ENCODE measurements at regions not wholly inside any gene's neighbourhood (a gene's known extent, or its start where the extent isn't known, plus 50 kb on each side); places are given as distances from the start of the nearest gene placed in this dataset.
"Not testable (repeated sequence)": the region's sequence is repeated elsewhere in the genome, so short reads cannot be mapped to it uniquely, and the experiment has no call there.

GRCh38 chr16:32003819-32004218, 130.2 kb downstream of the ZNF267 start:
- H2BK20ac ChIP-seq (ENCODE audit: low read length); H3K18ac ChIP-seq (ENCODE audit: extremely low read depth, low read length); H2BK120ac ChIP-seq (replicated peaks; ENCODE audit: low read depth, low read length); CTCF ChIA-PET (ENCODE audit: partially characterized antibody); H3K27me3 ChIP-seq (replicated peaks in 1 of 4; ENCODE audit: control insufficient read depth in 3 of 4, extremely low read depth in 1 of 4, insufficient read depth in 3 of 4, low read length in 3 of 4); H2BK12ac ChIP-seq (ENCODE audit: low read depth, low read length); POLR2A ChIA-PET (ENCODE audit: partially characterized antibody); H3K23ac ChIP-seq (ENCODE audit: insufficient read length); H3K79me2 ChIP-seq (ENCODE audit: control insufficient read depth in 1 of 2, insufficient read depth in 2 of 2, low read length in 2 of 2); H3K4me3 ChIP-seq (ENCODE audit: extremely low read depth in 1 of 4, insufficient read depth in 2 of 4, low read depth in 3 of 4, low read length in 4 of 4); H3K4ac ChIP-seq (replicated peaks; ENCODE audit: insufficient read length, low read depth, low read length); FAIRE-seq; H3K36me3 ChIP-seq (ENCODE audit: control insufficient read depth in 2 of 4, insufficient read depth in 4 of 4, low read length in 3 of 4); H2BK5ac ChIP-seq (ENCODE audit: low read depth, low read length); H3K27ac ChIP-seq (ENCODE audit: low read depth, low read length); H3K79me1 ChIP-seq (ENCODE audit: low read depth, low read length); H3K4me1 ChIP-seq (replicated peaks in 1 of 4; ENCODE audit: control insufficient read depth in 3 of 4, insufficient read depth in 4 of 4, low read length in 3 of 4); H3K14ac ChIP-seq (ENCODE audit: insufficient read length); H2BK15ac ChIP-seq (ENCODE audit: low read length); H4K8ac ChIP-seq (ENCODE audit: extremely low read depth, insufficient read depth, low read length); H3K56ac ChIP-seq (replicated peaks; ENCODE audit: insufficient read length, low read depth, low read length); H3K4me2 ChIP-seq (ENCODE audit: insufficient read depth in 1 of 2, low read depth in 2 of 2, low read length in 2 of 2); H2AFZ ChIP-seq (ENCODE audit: low read length); DNase-seq (ENCODE audit: low read depth in 1 of 2, low spot score in 2 of 2); H4K91ac ChIP-seq (replicated peaks; ENCODE audit: insufficient read length, low read length); H3K23me2 ChIP-seq (ENCODE audit: low read depth, low read length); H2AK5ac ChIP-seq (ENCODE audit: low read depth, low read length); H3K9ac ChIP-seq (replicated peaks in 1 of 4; ENCODE audit: extremely low read depth in 1 of 4, low read depth in 3 of 4, low read length in 3 of 4); H4K20me1 ChIP-seq (replicated peaks in 1 of 2; ENCODE audit: control insufficient read depth in 1 of 2, insufficient read depth in 2 of 2, low read length in 2 of 2); H4K5ac ChIP-seq (ENCODE audit: insufficient read length, low read depth, low read length): not testable (repeated sequence)
- H3K9me3 ChIP-seq (ENCODE audit: insufficient read depth in 2 of 2, low read depth in 1 of 2, low read length in 1 of 2): peaks cover 0 to 41% of the 10 kb centered on the region in 2 experiments; a peak in 2 of 4 replicates
- WGBS, 2 experiments (ENCODE audit: extremely low coverage in 1 of 2, insufficient coverage in 1 of 2, insufficient read length in 1 of 2, insufficient replicate concordance in 2 of 2, low coverage in 1 of 2, low lambda C conversion rate in 2 of 2, missing lambda C conversion rate in 1 of 2): 79% methylated on average over 5 of the region's 7 CpGs; no CpG with 5 or more reads in 1 of the 2 experiments
